IMR-90 (cell line): ENCODE measurements at regions not wholly inside any gene's neighbourhood (a gene's known extent, or its start where the extent isn't known, plus 50 kb on each side); places are given as distances from the start of the nearest gene placed in this dataset.

ENCODE experiments used
- ATAC-seq: fragments of 200-7000 bp; cut with Tn5 transposase; 2 replicates; pipeline ENCODE4 v1.9.1; 2020; ENCODE audit warnings: low read depth, mild to moderate bottlenecking, moderate library complexity
- BruUV-seq: library from RNA; stranded (reverse); fragments of 400-500 nt; replicated peaks from 2 replicates; lab custom pipeline; 2021; lab: Mats Ljungman, UMichigan
- CTCF ChIA-PET: fragments of 300-600 bp; formaldehyde crosslinking; extraction: SDS; loops from one replicate; lab custom pipeline; 2021; ENCODE audit warnings: antibody characterized with exemption; lab: Yijun Ruan, JAX
- POLR2A ChIA-PET: fragments of 300-600 bp; sonication (Branson Sonifier 250); formaldehyde crosslinking; loops from one replicate; lab custom pipeline; 2022; ENCODE audit warnings: antibody characterized with exemption; ENCODE audit not compliant: unreplicated experiment; lab: Charles Lee
- DNase-seq: peaks from one replicate; pipeline ENCODE4 v3.0.0; 2013
- H2AFZ ChIP-seq: replicated peaks from 2 replicates; pipeline ENCODE3; 2013; ENCODE audit warnings: low read length, mild to moderate bottlenecking; ENCODE audit not compliant: poor library complexity
- H2AK5ac ChIP-seq: 2 replicates; pipeline ENCODE4 v1.6.1; 2013; ENCODE audit warnings: low read depth, low read length, inconsistent platforms
- H2AK9ac ChIP-seq: replicated peaks from 2 replicates; pipeline ENCODE3; 2013; ENCODE audit warnings: mild to moderate bottlenecking, low read depth, low read length, moderate library complexity; ENCODE audit not compliant: poor library complexity
- H2BK120ac ChIP-seq: 2 replicates; pipeline ENCODE4 v1.6.1; 2013; ENCODE audit warnings: low read depth, low read length, inconsistent platforms
- H2BK15ac ChIP-seq: 3 replicates; pipeline ENCODE4 v1.6.1; 2013; ENCODE audit warnings: low read depth, low read length, inconsistent platforms
- H2BK20ac ChIP-seq: 2 replicates; pipeline ENCODE4 v1.6.1; 2013; ENCODE audit warnings: low read depth, mild to moderate bottlenecking, inconsistent platforms, low read length, moderate library complexity
- H2BK5ac ChIP-seq: 2 replicates; pipeline ENCODE4 v1.6.1; 2013; ENCODE audit warnings: mild to moderate bottlenecking, low read depth, low read length, inconsistent platforms; ENCODE audit not compliant: poor library complexity, severe bottlenecking
- H3K14ac ChIP-seq: replicated peaks from 2 replicates; pipeline ENCODE4 v1.6.1; 2013; ENCODE audit warnings: low read depth, low read length, inconsistent platforms
- H3K18ac ChIP-seq: 2 replicates; pipeline ENCODE4 v1.6.1; 2013; ENCODE audit warnings: low read depth, low read length, control low read depth
- H3K23ac ChIP-seq: 2 replicates; pipeline ENCODE4 v1.6.1; 2013; ENCODE audit warnings: low read depth, low read length, inconsistent platforms
- H3K27ac ChIP-seq: 2 replicates; pipeline ENCODE4 v1.5.1; 2013; ENCODE audit warnings: mild to moderate bottlenecking, control low read depth, low read length; ENCODE audit not compliant: insufficient read depth
- H3K27me3 ChIP-seq: 2 replicates; pipeline ENCODE4 v1.6.1; 2013; ENCODE audit warnings: low read length; ENCODE audit not compliant: control insufficient read depth, insufficient read depth
- H3K36me3 ChIP-seq: 2 replicates; pipeline ENCODE4 v1.6.1; 2013; ENCODE audit warnings: low read length, mixed read lengths; ENCODE audit not compliant: control insufficient read depth, insufficient read depth
- H3K4ac ChIP-seq: 2 replicates; pipeline ENCODE4 v1.6.1; 2013; ENCODE audit warnings: low read depth, low read length, inconsistent platforms
- H3K4me1 ChIP-seq: 2 replicates; pipeline ENCODE4 v1.6.1; 2013; ENCODE audit warnings: low read length, mixed read lengths; ENCODE audit not compliant: control insufficient read depth, insufficient read depth
- H3K4me2 ChIP-seq: 2 replicates; pipeline ENCODE4 v1.6.1; 2013; ENCODE audit warnings: low read depth, mild to moderate bottlenecking, control low read depth, low read length, moderate library complexity
- H3K4me3 ChIP-seq: 2 replicates; pipeline ENCODE4 v1.5.1; 2013; ENCODE audit warnings: low read depth, mild to moderate bottlenecking, control low read depth, low read length, moderate library complexity; ENCODE audit not compliant: insufficient read depth
- H3K56ac ChIP-seq: 2 replicates; pipeline ENCODE4 v1.6.1; 2013; ENCODE audit warnings: low read length, inconsistent platforms; ENCODE audit not compliant: insufficient read depth; ENCODE audit errors: extremely low read depth
- H3K79me1 ChIP-seq, 2 experiments: 2 replicates each; pipeline ENCODE4 v1.6.1; 2013; ENCODE audit warnings: low read length in 2 of 2, inconsistent platforms in 1 of 2, low read depth in 1 of 2
- H3K9ac ChIP-seq: 2 replicates; pipeline ENCODE4 v1.6.1; 2013; ENCODE audit warnings: low read depth, low read length, control low read depth
- H3K9me1 ChIP-seq: 2 replicates; pipeline ENCODE4 v1.6.1; 2013; ENCODE audit warnings: low read length, inconsistent platforms; ENCODE audit not compliant: insufficient read depth
- H3K9me3 ChIP-seq: 2 replicates; pipeline ENCODE4 v1.6.1; 2013; ENCODE audit warnings: low read length; ENCODE audit not compliant: control insufficient read depth, insufficient read depth
- H4K20me1 ChIP-seq: 2 replicates; pipeline ENCODE4 v1.6.1; 2013; ENCODE audit warnings: low read length, inconsistent platforms; ENCODE audit not compliant: insufficient read depth
- H4K5ac ChIP-seq: 2 replicates; pipeline ENCODE4 v1.6.1; 2013; ENCODE audit warnings: mild to moderate bottlenecking, low read depth, low read length, control low read depth
- H4K8ac ChIP-seq, 2 experiments: 2 replicates each; pipeline ENCODE4 v1.6.1; 2013; ENCODE audit warnings: low read depth in 2 of 2, low read length in 2 of 2, control low read depth in 1 of 2, inconsistent platforms in 1 of 2
- H4K91ac ChIP-seq: 2 replicates; pipeline ENCODE4 v1.6.1; 2013; ENCODE audit warnings: low read depth, low read length, inconsistent platforms; ENCODE audit not compliant: insufficient read depth
- BHLHE40 ChIP-seq: fragments of 150-350 bp; IDR thresholded peaks from 2 replicates; pipeline ENCODE4 v1.6.1; 2016; ENCODE audit warnings: mild to moderate bottlenecking, low read depth, low read length
- CEBPB ChIP-seq: IDR thresholded peaks from 2 replicates; pipeline ENCODE4 v1.6.1; 2012; ENCODE audit warnings: low read depth, low read length, improper control_type of control experiment
- CHD1 ChIP-seq: IDR thresholded peaks from 2 replicates; pipeline ENCODE4 v1.6.1; 2012; ENCODE audit warnings: low read depth, low read length, improper control_type of control experiment
- MAFK ChIP-seq: IDR thresholded peaks from 2 replicates; pipeline ENCODE4 v1.6.1; 2012; ENCODE audit warnings: low read depth, low read length, improper control_type of control experiment
- MAZ ChIP-seq: IDR thresholded peaks from 2 replicates; pipeline ENCODE4 v1.6.1; 2012; ENCODE audit warnings: low read depth, mild to moderate bottlenecking, low read length, improper control_type of control experiment, moderate library complexity, borderline replicate concordance
- NFE2L2 ChIP-seq: fragments of 150-350 bp; IDR thresholded peaks from 2 replicates; pipeline ENCODE4 v1.6.1; 2016; ENCODE audit warnings: low read depth, mild to moderate bottlenecking, low read length
- POLR2A ChIP-seq: IDR thresholded peaks from 2 replicates; pipeline ENCODE4 v1.6.1; 2012; ENCODE audit warnings: mild to moderate bottlenecking, low read depth, low read length
- RAD21 ChIP-seq: IDR thresholded peaks from 2 replicates; pipeline ENCODE4 v1.6.1; 2012; ENCODE audit warnings: low read length, improper control_type of control experiment
- RCOR1 ChIP-seq: IDR thresholded peaks from 2 replicates; pipeline ENCODE4 v1.6.1; 2012; ENCODE audit warnings: mild to moderate bottlenecking, low read length, improper control_type of control experiment; ENCODE audit not compliant: insufficient replicate concordance
- RFX5 ChIP-seq: IDR thresholded peaks from 2 replicates; pipeline ENCODE4 v1.8.0; 2012; ENCODE audit warnings: low read depth, mild to moderate bottlenecking, low read length, moderate library complexity
- SMC3 ChIP-seq: fragments of 150-350 bp; IDR thresholded peaks from 2 replicates; pipeline ENCODE4 v1.6.1; 2016; ENCODE audit warnings: low read depth, mild to moderate bottlenecking, antibody characterized with exemption, low read length, moderate library complexity
- WGBS, 2 experiments: methylation state at CpG; one replicate each; pipeline versions ENCODE4 v1.1.5 to v1.1.7; 2013; ENCODE audit warnings: missing lambda C conversion rate in 2 of 2; ENCODE audit not compliant: insufficient read length in 1 of 2; ENCODE audit errors: extremely low coverage in 2 of 2; 5-methylcytosine and 5-hydroxymethylcytosine counted together
- dilution Hi-C: fragments of 300-500 bp; cut with HindIII; formaldehyde crosslinking; loops from one replicate; pipeline ENCODE4 v1.14.3; 2018; ENCODE audit warnings: low sequenced_read_pairs; ENCODE audit not compliant: unreplicated experiment
- in situ Hi-C: fragments of 300-500 bp; cut with MboI; formaldehyde crosslinking; loops from 3 replicates; pipeline ENCODE4 v1.14.3; 2019; ENCODE audit warnings: low sequenced_read_pairs, inconsistent platforms, mixed read lengths
- intact Hi-C: fragments of 100-400 bp; cut with micrococcal nuclease; formaldehyde crosslinking; loops from 2 replicates; pipeline ENCODE4 v1.10.0; 2022
- TF ChIP-seq, protein P1 (sequence below): fragments of 150-350 bp; IDR thresholded peaks from 2 replicates; pipeline ENCODE4 v1.6.1; 2016; ENCODE audit warnings: low read depth, mild to moderate bottlenecking, low read length, moderate library complexity, borderline replicate concordance
- TF ChIP-seq, protein P2 (sequence below): conservative IDR thresholded peaks from 2 replicates; pipeline ENCODE4 v1.5.1; 2012; ENCODE audit warnings: mild to moderate bottlenecking, low read depth, low read length, improper control_type of control experiment
- TF ChIP-seq, protein P3 (sequence below): fragments of 150-350 bp; IDR thresholded peaks from 2 replicates; pipeline ENCODE4 v1.6.1; 2017; ENCODE audit warnings: mild to moderate bottlenecking, antibody characterized with exemption, low read length, low read depth

DNA sequence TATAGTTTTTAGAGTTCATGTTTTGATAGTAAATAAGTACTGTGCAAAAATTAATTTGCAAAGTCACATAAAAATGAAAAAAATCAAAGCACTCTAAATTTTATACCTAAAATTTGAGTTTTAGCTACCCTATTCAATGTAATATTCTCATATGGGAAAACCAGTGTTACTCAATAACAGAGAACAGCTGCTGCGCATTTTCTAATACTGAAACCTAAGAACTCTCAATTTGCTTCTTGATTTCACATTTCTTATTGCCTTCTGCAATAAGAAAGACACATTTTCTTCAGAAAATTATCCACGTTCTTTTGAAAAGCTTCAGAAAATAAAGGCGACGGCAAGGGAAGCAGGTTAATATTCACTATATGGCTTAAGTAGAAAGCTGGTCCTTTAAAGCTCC is 199.1 kb upstream of the CCDC150 start:
- Histone ChIP-seq H2BK120ac (no peak overlapping the region), H3K9me3 (no peaks in the 10 kb centered on the region), H3K4me1 (no peaks in the 10 kb centered on the region), H3K4ac (no peak overlapping the region), H3K79me1 (no peaks in the 10 kb centered on the region), H3K9me1 (no peaks in the 10 kb centered on the region), H4K20me1 (no peaks in the 10 kb centered on the region), H3K18ac (no peak overlapping the region), H3K9ac (no peak overlapping the region), H2AFZ (no peak overlapping the region), H4K5ac (no peak overlapping the region), H2BK15ac (no peak overlapping the region), H4K91ac (no peak overlapping the region), H3K4me2 (no peak overlapping the region), H3K14ac (no peak overlapping the region), H3K27ac (no peak overlapping the region), H4K8ac (no peak overlapping the region), H3K4me3 (no peak overlapping the region), H2BK20ac (no peak overlapping the region), H2BK5ac (no peak overlapping the region), H3K36me3 (no peaks in the 10 kb centered on the region), H2AK9ac (no peak overlapping the region), H3K27me3 (no peaks in the 10 kb centered on the region), H3K56ac (no peak overlapping the region), H3K23ac (no peak overlapping the region), H2AK5ac (no peak overlapping the region)
- CTCF ChIA-PET, result no interaction called here
- BruUV-seq, result no TSS peak
- dilution Hi-C loops (no loop called here), in situ Hi-C loops (loop anchor here (25.0 kb wide), 1 partner anchor 353 kb away; no protein-coding TSS in a partner anchor), intact Hi-C loops (no loop called here)
- DNase-seq, result no peak
- POLR2A ChIA-PET, result no interaction called here
- ATAC-seq, result no peak
- no CpG with 5 or more reads among the region's 4 CpGs for WGBS, 2 experiments
- TF ChIP-seq BHLHE40 (no peak), CEBPB (no peak), POLR2A (no peak), RAD21 (no peak), MAFK (no peak), CHD1 (no peak), SMC3 (no peak), MAZ (no peak), RCOR1 (no peak), NFE2L2 (no peak), RFX5 (no peak)
- TF ChIP-seq, protein P1, sequence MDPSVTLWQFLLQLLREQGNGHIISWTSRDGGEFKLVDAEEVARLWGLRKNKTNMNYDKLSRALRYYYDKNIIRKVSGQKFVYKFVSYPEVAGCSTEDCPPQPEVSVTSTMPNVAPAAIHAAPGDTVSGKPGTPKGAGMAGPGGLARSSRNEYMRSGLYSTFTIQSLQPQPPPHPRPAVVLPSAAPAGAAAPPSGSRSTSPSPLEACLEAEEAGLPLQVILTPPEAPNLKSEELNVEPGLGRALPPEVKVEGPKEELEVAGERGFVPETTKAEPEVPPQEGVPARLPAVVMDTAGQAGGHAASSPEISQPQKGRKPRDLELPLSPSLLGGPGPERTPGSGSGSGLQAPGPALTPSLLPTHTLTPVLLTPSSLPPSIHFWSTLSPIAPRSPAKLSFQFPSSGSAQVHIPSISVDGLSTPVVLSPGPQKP, result no peak
- TF ChIP-seq, protein P2, sequence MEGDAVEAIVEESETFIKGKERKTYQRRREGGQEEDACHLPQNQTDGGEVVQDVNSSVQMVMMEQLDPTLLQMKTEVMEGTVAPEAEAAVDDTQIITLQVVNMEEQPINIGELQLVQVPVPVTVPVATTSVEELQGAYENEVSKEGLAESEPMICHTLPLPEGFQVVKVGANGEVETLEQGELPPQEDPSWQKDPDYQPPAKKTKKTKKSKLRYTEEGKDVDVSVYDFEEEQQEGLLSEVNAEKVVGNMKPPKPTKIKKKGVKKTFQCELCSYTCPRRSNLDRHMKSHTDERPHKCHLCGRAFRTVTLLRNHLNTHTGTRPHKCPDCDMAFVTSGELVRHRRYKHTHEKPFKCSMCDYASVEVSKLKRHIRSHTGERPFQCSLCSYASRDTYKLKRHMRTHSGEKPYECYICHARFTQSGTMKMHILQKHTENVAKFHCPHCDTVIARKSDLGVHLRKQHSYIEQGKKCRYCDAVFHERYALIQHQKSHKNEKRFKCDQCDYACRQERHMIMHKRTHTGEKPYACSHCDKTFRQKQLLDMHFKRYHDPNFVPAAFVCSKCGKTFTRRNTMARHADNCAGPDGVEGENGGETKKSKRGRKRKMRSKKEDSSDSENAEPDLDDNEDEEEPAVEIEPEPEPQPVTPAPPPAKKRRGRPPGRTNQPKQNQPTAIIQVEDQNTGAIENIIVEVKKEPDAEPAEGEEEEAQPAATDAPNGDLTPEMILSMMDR, result no peak
- TF ChIP-seq, protein P3, sequence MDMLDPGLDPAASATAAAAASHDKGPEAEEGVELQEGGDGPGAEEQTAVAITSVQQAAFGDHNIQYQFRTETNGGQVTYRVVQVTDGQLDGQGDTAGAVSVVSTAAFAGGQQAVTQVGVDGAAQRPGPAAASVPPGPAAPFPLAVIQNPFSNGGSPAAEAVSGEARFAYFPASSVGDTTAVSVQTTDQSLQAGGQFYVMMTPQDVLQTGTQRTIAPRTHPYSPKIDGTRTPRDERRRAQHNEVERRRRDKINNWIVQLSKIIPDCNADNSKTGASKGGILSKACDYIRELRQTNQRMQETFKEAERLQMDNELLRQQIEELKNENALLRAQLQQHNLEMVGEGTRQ, result no peak
